ENCODE measurements at regions not wholly inside any gene's neighbourhood (a gene's known extent, or its start where the extent isn't known, plus 50 kb on each side); places are given as distances from the start of the nearest gene placed in this dataset.
"Not testable (repeated sequence)": the region's sequence is repeated elsewhere in the genome, so short reads cannot be mapped to it uniquely, and the experiment has no call there.

- no peak for DNase-seq (ENCODE audit: low spot score)
These were observed 264.8 kb downstream of the ANAPC1 start for GRCh38 chr2:111618978-111619902.

GRCh38 chr2:111620281-111620680 is 263.7 kb downstream of the ANAPC1 start:
- no peak for DNase-seq (ENCODE audit: low spot score)

GRCh38 chr2:111622859-111623258 is 261.1 kb downstream of the ANAPC1 start:
- DNase-seq (ENCODE audit: low spot score) = no peak

GRCh38 chr2:111623380-111623779 is 260.6 kb downstream of the ANAPC1 start:
- DNase-seq (ENCODE audit: low spot score) = no peak

- peak; percentile 43 for DNase-seq (ENCODE audit: low spot score)
These were observed 259.4 kb downstream of the ANAPC1 start for GRCh38 chr2:111624411-111625156.

- DNase-seq (ENCODE audit: low spot score) = not testable (repeated sequence)
These were observed 258.8 kb downstream of the ANAPC1 start for GRCh38 chr2:111625157-111625537.

- peak; percentile 75 for DNase-seq (ENCODE audit: low spot score)
These were observed 257.7 kb downstream of the ANAPC1 start for GRCh38 chr2:111626037-111626864.

- DNase-seq (ENCODE audit: low spot score) = no peak
These were observed 257.2 kb downstream of the ANAPC1 start for GRCh38 chr2:111626865-111627163.

- no peak for DNase-seq (ENCODE audit: low spot score)
These were observed 256.7 kb downstream of the ANAPC1 start for GRCh38 chr2:111627256-111627655.

- no peak for DNase-seq (ENCODE audit: low spot score)
These were observed 255.8 kb downstream of the ANAPC1 start for GRCh38 chr2:111628221-111628620.

- no peak for DNase-seq (ENCODE audit: low spot score)
These were observed 254.0 kb downstream of the ANAPC1 start for GRCh38 chr2:111629983-111630382.

GRCh38 chr2:111632661-111633060 is 251.3 kb downstream of the ANAPC1 start:
- peak; percentile 54 for DNase-seq (ENCODE audit: low spot score)

- DNase-seq (ENCODE audit: low spot score) = no peak
These were observed 250.8 kb downstream of the ANAPC1 start for GRCh38 chr2:111633189-111633588.

- DNase-seq (ENCODE audit: low spot score) = no peak
These were observed 250.3 kb downstream of the ANAPC1 start for GRCh38 chr2:111633643-111634042.

GRCh38 chr2:111634050-111634794 is 249.8 kb downstream of the ANAPC1 start:
- peak; percentile 54 for DNase-seq (ENCODE audit: low spot score)

- no peak for DNase-seq (ENCODE audit: low spot score)
These were observed 248.9 kb downstream of the ANAPC1 start for GRCh38 chr2:111634995-111635538.

GRCh38 chr2:111636905-111637304 is 247.1 kb downstream of the ANAPC1 start:
- no peak for DNase-seq (ENCODE audit: low spot score)

GRCh38 chr2:111638274-111638877 is 245.6 kb downstream of the ANAPC1 start:
- DNase-seq (ENCODE audit: low spot score) = no peak

GRCh38 chr2:111640480-111640879 is 243.5 kb downstream of the ANAPC1 start:
- DNase-seq (ENCODE audit: low spot score) = no peak

- DNase-seq (ENCODE audit: low spot score) = no peak
These were observed 241.2 kb downstream of the ANAPC1 start for GRCh38 chr2:111642586-111643327.

Measured in activated CD4-positive, alpha-beta T cell treated with anti-CD3 and anti-CD28 coated beads, Interleukin-2, Interleukin-4, amounts not matched to agents 100 ng/mL and 50 ng/mL, durations not matched to agents 16 hours and 8 hours (primary cell).